Hepatocyte (in vitro differentiated cells): ENCODE measurements at regions not wholly inside any gene's neighbourhood (a gene's known extent, or its start where the extent isn't known, plus 50 kb on each side); places are given as distances from the start of the nearest gene placed in this dataset.
A peak's percentile ranks its signal among the peaks of the same experiment; 100 is the strongest.

Experiments
- DNase-seq: peaks from one replicate; pipeline ENCODE4 v3.0.0-alpha.2; 2016; ENCODE audit warnings: low spot score
- H2AFZ ChIP-seq: fragments of 200-600 bp; sonication (generic); 2 replicates; pipeline ENCODE4 v1.6.0; 2016; ENCODE audit warnings: antibody characterized with exemption, mild to moderate bottlenecking
- H3K27ac ChIP-seq: fragments of 200-600 bp; sonication (generic); 2 replicates; pipeline ENCODE4 v1.5.1; 2016; ENCODE audit warnings: mild to moderate bottlenecking
- H3K27me3 ChIP-seq: fragments of 200-600 bp; sonication (generic); 2 replicates; pipeline ENCODE4 v1.6.1; 2016
- H3K36me3 ChIP-seq: fragments of 200-600 bp; sonication (generic); replicated peaks from 2 replicates; pipeline ENCODE4 v1.5.1; 2016; ENCODE audit warnings: low read depth; ENCODE audit not compliant: insufficient read depth
- H3K4me1 ChIP-seq: fragments of 200-600 bp; sonication (generic); 2 replicates; pipeline ENCODE4 v1.5.1; 2016; ENCODE audit warnings: mild to moderate bottlenecking, moderate library complexity; ENCODE audit not compliant: insufficient read depth
- H3K4me2 ChIP-seq: fragments of 200-600 bp; sonication (generic); 2 replicates; pipeline ENCODE4 v1.6.0; 2016
- H3K4me3 ChIP-seq: fragments of 200-600 bp; sonication (generic); 2 replicates; pipeline ENCODE4 v1.5.1; 2016; ENCODE audit warnings: mild to moderate bottlenecking
- H3K79me2 ChIP-seq: fragments of 200-600 bp; sonication (generic); 2 replicates; pipeline ENCODE4 v1.6.0; 2017; ENCODE audit warnings: mild to moderate bottlenecking
- H3K9me2 ChIP-seq: fragments of 200-600 bp; sonication (generic); replicated peaks from 2 replicates; pipeline ENCODE4 v1.6.0; 2017; ENCODE audit warnings: mild to moderate bottlenecking; ENCODE audit not compliant: insufficient read depth
- H3K9me3 ChIP-seq: fragments of 200-600 bp; sonication (generic); 2 replicates; pipeline ENCODE4 v1.5.1; 2016; ENCODE audit warnings: low read depth, mild to moderate bottlenecking
- H4K20me1 ChIP-seq: fragments of 200-600 bp; sonication (generic); 2 replicates; pipeline ENCODE4 v1.6.0; 2016; ENCODE audit warnings: mild to moderate bottlenecking; ENCODE audit not compliant: insufficient read depth, poor library complexity, severe bottlenecking
- CTCF ChIP-seq: fragments of 200-600 bp; sonication (generic); IDR thresholded peaks from 2 replicates; pipeline ENCODE4 v1.5.1; 2016; ENCODE audit warnings: antibody characterized with exemption, mild to moderate bottlenecking; ENCODE audit not compliant: poor library complexity
- EZH2 ChIP-seq: fragments of 200-600 bp; sonication (generic); IDR thresholded peaks from 2 replicates; pipeline ENCODE4 v1.6.1; 2016; ENCODE audit warnings: antibody characterized with exemption, mild to moderate bottlenecking, borderline replicate concordance
- EZH2phosphoT487 ChIP-seq: fragments of 200-600 bp; sonication (generic); IDR thresholded peaks from one replicate; pipeline ENCODE4 v1.6.1; 2018; ENCODE audit warnings: antibody characterized with exemption, mild to moderate bottlenecking, low read depth, moderate library complexity; ENCODE audit not compliant: unreplicated experiment, severe bottlenecking
- WGBS: methylation state at CpG from one replicate; pipeline ENCODE4 v1.1.6; 2016; ENCODE audit warnings: low lambda C conversion rate; ENCODE audit errors: missing lambda C conversion rate; 5-methylcytosine and 5-hydroxymethylcytosine counted together

DNA sequence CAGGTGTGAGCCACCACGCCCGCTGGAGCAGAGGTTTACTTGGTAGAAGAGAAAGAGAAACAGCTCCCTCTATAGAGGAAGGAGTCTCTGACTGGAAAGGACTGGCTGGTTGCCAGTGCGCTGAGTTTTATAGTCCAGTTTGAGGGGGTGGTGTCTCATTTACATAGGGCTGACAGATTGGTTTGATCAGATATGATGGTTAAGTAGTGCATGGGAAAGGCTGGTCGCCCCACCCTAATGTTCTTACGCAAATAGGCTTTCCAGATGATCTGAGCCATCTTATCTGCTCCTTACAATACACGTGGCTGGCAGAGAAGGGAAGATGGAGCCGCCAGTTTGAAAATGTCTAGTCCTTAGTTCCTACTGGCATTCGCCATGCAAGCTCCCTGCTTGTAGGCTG lies 439.5 kb downstream of the NAF1 start:
- H3K9me2 ChIP-seq, result no peaks in the 10 kb centered on the region
- no peaks in the 10 kb centered on the region for H3K4me1 ChIP-seq
- H3K4me3 ChIP-seq, result no peak overlapping the region
- H3K9me3 ChIP-seq, result no peaks in the 10 kb centered on the region
- 90% methylated on average over 8 of the region's 8 CpGs for WGBS
- no peak for TF ChIP-seq EZH2phosphoT487
- no peak for TF ChIP-seq EZH2
- no peak for TF ChIP-seq CTCF
- DNase-seq, result peak; percentile 7
- H3K36me3 ChIP-seq, result no peaks in the 10 kb centered on the region
- H3K27me3 ChIP-seq, result no peaks in the 10 kb centered on the region
- no peaks in the 10 kb centered on the region for H4K20me1 ChIP-seq
- no peaks in the 10 kb centered on the region for H3K79me2 ChIP-seq
- H2AFZ ChIP-seq, result no peak overlapping the region
- H3K4me2 ChIP-seq, result no peak overlapping the region
- no peak overlapping the region for H3K27ac ChIP-seq

- DNase-seq, result no peak
Observed at GRCh38 chr4:162715401-162715800, 451.3 kb downstream of the NAF1 start.

GRCh38 chr4:162707962-162708361 lies 458.7 kb downstream of the NAF1 start:
- no peaks in the 10 kb centered on the region for H4K20me1 ChIP-seq
- H3K4me1 ChIP-seq, result no peaks in the 10 kb centered on the region
- no peak overlapping the region for H3K27ac ChIP-seq
- no peaks in the 10 kb centered on the region for H3K9me2 ChIP-seq
- no peaks in the 10 kb centered on the region for H3K27me3 ChIP-seq
- no peaks in the 10 kb centered on the region for H3K9me3 ChIP-seq
- H3K4me2 ChIP-seq, result no peak overlapping the region
- no peak overlapping the region for H2AFZ ChIP-seq
- DNase-seq, result no peak
- H3K4me3 ChIP-seq, result no peak overlapping the region
- TF ChIP-seq EZH2phosphoT487 (no peak), EZH2 (no peak), CTCF (no peak)
- no peaks in the 10 kb centered on the region for H3K79me2 ChIP-seq
- H3K36me3 ChIP-seq, result no peaks in the 10 kb centered on the region

More at GRCh38 chr4:162715401-162715800, 451.3 kb downstream of the NAF1 start:
- H4K20me1 ChIP-seq, result no peaks in the 10 kb centered on the region
- H3K79me2 ChIP-seq, result no peaks in the 10 kb centered on the region
- H2AFZ ChIP-seq, result no peak overlapping the region
- no peak for TF ChIP-seq EZH2
- TF ChIP-seq EZH2phosphoT487, result no peak
- TF ChIP-seq CTCF, result no peak
- H3K27me3 ChIP-seq, result no peaks in the 10 kb centered on the region
- H3K27ac ChIP-seq, result no peak overlapping the region
- no peaks in the 10 kb centered on the region for H3K36me3 ChIP-seq
- H3K9me3 ChIP-seq, result no peaks in the 10 kb centered on the region
- H3K4me2 ChIP-seq, result no peak overlapping the region
- 80% methylated on average over 3 of the region's 3 CpGs for WGBS
- no peak overlapping the region for H3K4me3 ChIP-seq
- H3K4me1 ChIP-seq, result no peaks in the 10 kb centered on the region
- H3K9me2 ChIP-seq, result no peaks in the 10 kb centered on the region

GRCh38 chr4:162706632-162707031 lies 460.1 kb downstream of the NAF1 start:
- H3K4me1 ChIP-seq, result no peaks in the 10 kb centered on the region
- H3K4me2 ChIP-seq, result no peak overlapping the region
- H2AFZ ChIP-seq, result no peak overlapping the region
- 87% methylated on average over 1 of the region's 1 CpG for WGBS
- no peaks in the 10 kb centered on the region for H4K20me1 ChIP-seq
- H3K9me2 ChIP-seq, result no peaks in the 10 kb centered on the region
- H3K27ac ChIP-seq, result no peak overlapping the region
- no peak overlapping the region for H3K4me3 ChIP-seq
- no peaks in the 10 kb centered on the region for H3K36me3 ChIP-seq
- H3K27me3 ChIP-seq, result no peaks in the 10 kb centered on the region
- TF ChIP-seq EZH2phosphoT487, result no peak
- no peak for DNase-seq
- H3K79me2 ChIP-seq, result no peaks in the 10 kb centered on the region
- no peaks in the 10 kb centered on the region for H3K9me3 ChIP-seq
